IPS-15b (cell line): ENCODE measurements at regions not wholly inside any gene's neighbourhood (a gene's known extent, or its start where the extent isn't known, plus 50 kb on each side); places are given as distances from the start of the nearest gene placed in this dataset.

Experiments
- H3K27me3 ChIP-seq: one replicate; pipeline ENCODE4 v1.6.1; 2013; ENCODE audit warnings: low read length; ENCODE audit not compliant: control insufficient read depth, insufficient read depth
- H3K36me3 ChIP-seq: one replicate; pipeline ENCODE4 v1.6.1; 2013; ENCODE audit warnings: low read length; ENCODE audit not compliant: control insufficient read depth, insufficient read depth
- H3K4me1 ChIP-seq: one replicate; pipeline ENCODE4 v1.6.1; 2013; ENCODE audit warnings: mild to moderate bottlenecking, low read length; ENCODE audit not compliant: control insufficient read depth, insufficient read depth
- H3K4me3 ChIP-seq: one replicate; pipeline ENCODE4 v1.5.1; 2013; ENCODE audit warnings: low read depth, low read length
- H3K9ac ChIP-seq: one replicate; pipeline ENCODE4 v1.6.1; 2013; ENCODE audit warnings: low read depth, mild to moderate bottlenecking, low read length
- H3K9me3 ChIP-seq: one replicate; pipeline ENCODE4 v1.6.1; 2013; ENCODE audit warnings: mild to moderate bottlenecking, low read length; ENCODE audit not compliant: control insufficient read depth, insufficient read depth

- Histone ChIP-seq H3K36me3 (no peaks in the 10 kb centered on the region), H3K27me3 (no peaks in the 10 kb centered on the region), H3K9me3 (no peaks in the 10 kb centered on the region), H3K9ac (no peak overlapping the region), H3K4me1 (no peaks in the 10 kb centered on the region), H3K4me3 (no peak overlapping the region)
These were observed 758.0 kb downstream of the TYW1 start for GRCh38 chr7:67754651-67755050.

GRCh38 chr7:67758551-67758950, 761.9 kb downstream of the TYW1 start:
- no peak overlapping the region for H3K9ac ChIP-seq
- no peaks in the 10 kb centered on the region for H3K36me3 ChIP-seq
- no peaks in the 10 kb centered on the region for H3K9me3 ChIP-seq
- no peaks in the 10 kb centered on the region for H3K27me3 ChIP-seq
- no peaks in the 10 kb centered on the region for H3K4me1 ChIP-seq
- no peak overlapping the region for H3K4me3 ChIP-seq

- no peaks in the 10 kb centered on the region for H3K9me3 ChIP-seq
- no peak overlapping the region for H3K4me3 ChIP-seq
- H3K9ac ChIP-seq, result no peak overlapping the region
- H3K4me1 ChIP-seq, result no peaks in the 10 kb centered on the region
- H3K36me3 ChIP-seq, result no peaks in the 10 kb centered on the region
- no peaks in the 10 kb centered on the region for H3K27me3 ChIP-seq
These were observed 764.3 kb downstream of the TYW1 start for GRCh38 chr7:67760971-67761370.

GRCh38 chr7:67762516-67762915, 765.9 kb downstream of the TYW1 start:
- Histone ChIP-seq H3K36me3 (no peaks in the 10 kb centered on the region), H3K4me3 (no peak overlapping the region), H3K27me3 (no peaks in the 10 kb centered on the region), H3K9ac (no peak overlapping the region), H3K9me3 (no peaks in the 10 kb centered on the region), H3K4me1 (no peaks in the 10 kb centered on the region)

- Histone ChIP-seq H3K27me3 (no peaks in the 10 kb centered on the region), H3K36me3 (no peaks in the 10 kb centered on the region), H3K4me1 (no peaks in the 10 kb centered on the region), H3K4me3 (no peak overlapping the region), H3K9me3 (no peaks in the 10 kb centered on the region), H3K9ac (no peak overlapping the region)
These were observed 767.7 kb downstream of the TYW1 start for GRCh38 chr7:67764289-67764688.

GRCh38 chr7:67765481-67766175, 769.0 kb downstream of the TYW1 start:
- no peak overlapping the region for H3K9ac ChIP-seq
- no peaks in the 10 kb centered on the region for H3K36me3 ChIP-seq
- H3K4me1 ChIP-seq, result no peaks in the 10 kb centered on the region
- no peaks in the 10 kb centered on the region for H3K9me3 ChIP-seq
- H3K4me3 ChIP-seq, result no peak overlapping the region
- H3K27me3 ChIP-seq, result no peaks in the 10 kb centered on the region

- Histone ChIP-seq H3K9ac (no peak overlapping the region), H3K9me3 (no peaks in the 10 kb centered on the region), H3K4me1 (no peaks in the 10 kb centered on the region), H3K27me3 (no peaks in the 10 kb centered on the region), H3K4me3 (no peak overlapping the region), H3K36me3 (no peaks in the 10 kb centered on the region)
These were observed 770.3 kb downstream of the TYW1 start for GRCh38 chr7:67766906-67767410.

GRCh38 chr7:67771846-67772605, 775.4 kb downstream of the TYW1 start:
- Histone ChIP-seq H3K4me3 (no peak overlapping the region), H3K9ac (no peak overlapping the region), H3K36me3 (no peaks in the 10 kb centered on the region), H3K9me3 (no peaks in the 10 kb centered on the region), H3K4me1 (no peaks in the 10 kb centered on the region), H3K27me3 (no peaks in the 10 kb centered on the region)

- H3K36me3 ChIP-seq, result no peaks in the 10 kb centered on the region
- H3K9me3 ChIP-seq, result no peaks in the 10 kb centered on the region
- no peak overlapping the region for H3K4me3 ChIP-seq
- H3K9ac ChIP-seq, result no peak overlapping the region
- no peaks in the 10 kb centered on the region for H3K4me1 ChIP-seq
- H3K27me3 ChIP-seq, result no peaks in the 10 kb centered on the region
These were observed 776.4 kb downstream of the TYW1 start for GRCh38 chr7:67773081-67773480.

- H3K36me3 ChIP-seq, result no peaks in the 10 kb centered on the region
- no peaks in the 10 kb centered on the region for H3K4me1 ChIP-seq
- H3K4me3 ChIP-seq, result no peak overlapping the region
- H3K27me3 ChIP-seq, result no peaks in the 10 kb centered on the region
- H3K9me3 ChIP-seq, result no peaks in the 10 kb centered on the region
- H3K9ac ChIP-seq, result no peak overlapping the region
These were observed 780.5 kb downstream of the TYW1 start for GRCh38 chr7:67777119-67777518.

GRCh38 chr7:67781841-67782240, 785.2 kb downstream of the TYW1 start:
- H3K9ac ChIP-seq, result no peak overlapping the region

GRCh38 chr7:67786021-67786420, 789.4 kb downstream of the TYW1 start:
- Histone ChIP-seq H3K4me1 (no peaks in the 10 kb centered on the region), H3K9ac (no peak overlapping the region), H3K27me3 (no peaks in the 10 kb centered on the region), H3K9me3 (no peaks in the 10 kb centered on the region), H3K36me3 (no peaks in the 10 kb centered on the region), H3K4me3 (no peak overlapping the region)

More at GRCh38 chr7:67781841-67782240, 785.2 kb downstream of the TYW1 start:
- H3K4me1 ChIP-seq, result no peaks in the 10 kb centered on the region
- no peaks in the 10 kb centered on the region for H3K27me3 ChIP-seq
- no peaks in the 10 kb centered on the region for H3K36me3 ChIP-seq
- no peaks in the 10 kb centered on the region for H3K9me3 ChIP-seq
- H3K4me3 ChIP-seq, result no peak overlapping the region
